ENCODE measurements at regions not wholly inside any gene's neighbourhood (a gene's known extent, or its start where the extent isn't known, plus 50 kb on each side); places are given as distances from the start of the nearest gene placed in this dataset.

DNA sequence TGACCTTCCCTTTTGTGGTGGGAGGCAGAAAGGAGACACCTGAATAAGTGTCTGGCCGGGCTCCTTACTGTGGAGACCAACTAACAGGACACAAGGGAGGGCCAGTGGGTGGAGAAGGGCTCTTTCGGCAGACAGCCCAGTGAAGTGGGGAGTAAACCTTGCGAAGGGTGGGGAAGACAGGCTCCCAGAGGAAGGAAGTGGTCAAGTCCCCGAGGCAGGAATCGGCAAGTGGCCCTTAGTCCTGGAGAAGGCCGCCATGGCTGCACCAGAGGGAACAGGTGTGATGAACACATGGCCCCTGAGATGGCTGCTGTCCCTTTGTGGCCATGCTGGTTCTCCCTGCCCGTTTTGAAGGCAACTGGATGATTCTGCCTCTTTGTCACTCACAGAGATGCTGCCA is 187.2 kb upstream of the IGFBP3 start:
- no peak overlapping the region for H4K5ac ChIP-seq (ENCODE audit: insufficient read length, low read depth, low read length)
- H2BK5ac ChIP-seq (ENCODE audit: low read depth, low read length): no peak overlapping the region
- no peaks in the 10 kb centered on the region for H3K79me1 ChIP-seq (ENCODE audit: low read depth, low read length)
- H2BK20ac ChIP-seq (ENCODE audit: low read length): no peak overlapping the region
- no peak overlapping the region for H3K14ac ChIP-seq (ENCODE audit: insufficient read length)
- POLR2A ChIA-PET (ENCODE audit: partially characterized antibody): no interaction called here
- H3K4me3 ChIP-seq (ENCODE audit: extremely low read depth in 1 of 4, insufficient read depth in 2 of 4, low read depth in 3 of 4, low read length in 4 of 4): no peak overlapping the region
- no peak overlapping the region for H2BK120ac ChIP-seq (replicated peaks; ENCODE audit: low read depth, low read length)
- H3K4me2 ChIP-seq (ENCODE audit: insufficient read depth in 1 of 2, low read depth in 2 of 2, low read length in 2 of 2): no peak overlapping the region
- no peak overlapping the region for H4K8ac ChIP-seq (ENCODE audit: extremely low read depth, insufficient read depth, low read length)
- H3K27me3 ChIP-seq (replicated peaks in 1 of 4; ENCODE audit: control insufficient read depth in 3 of 4, extremely low read depth in 1 of 4, insufficient read depth in 3 of 4, low read length in 3 of 4): no peaks in the 10 kb centered on the region
- no peak overlapping the region for H3K9ac ChIP-seq (replicated peaks in 1 of 4; ENCODE audit: extremely low read depth in 1 of 4, low read depth in 3 of 4, low read length in 3 of 4)
- DNase-seq (ENCODE audit: low read depth in 1 of 2, low spot score in 2 of 2) (no peak), FAIRE-seq (no peak)
- H3K9me3 ChIP-seq (ENCODE audit: insufficient read depth in 2 of 2, low read depth in 1 of 2, low read length in 1 of 2): no peaks in the 10 kb centered on the region
- no peak overlapping the region for H3K23ac ChIP-seq (ENCODE audit: insufficient read length)
- no peaks in the 10 kb centered on the region for H3K36me3 ChIP-seq (ENCODE audit: control insufficient read depth in 2 of 4, insufficient read depth in 4 of 4, low read length in 3 of 4)
- H4K91ac ChIP-seq (replicated peaks; ENCODE audit: insufficient read length, low read length): no peak overlapping the region
- no peaks in the 10 kb centered on the region for H4K20me1 ChIP-seq (replicated peaks in 1 of 2; ENCODE audit: control insufficient read depth in 1 of 2, insufficient read depth in 2 of 2, low read length in 2 of 2)
- no peak overlapping the region for H2AFZ ChIP-seq (ENCODE audit: low read length)
- no peaks in the 10 kb centered on the region for H3K23me2 ChIP-seq (ENCODE audit: low read depth, low read length)
- no peak overlapping the region for H3K56ac ChIP-seq (replicated peaks; ENCODE audit: insufficient read length, low read depth, low read length)
- CTCF ChIA-PET (ENCODE audit: partially characterized antibody): interaction anchor here (0.7 kb wide), 1 partner anchor 155 kb away, joined by 3 read pairs; no protein-coding TSS in a partner anchor
- H3K4me1 ChIP-seq (replicated peaks in 1 of 4; ENCODE audit: control insufficient read depth in 3 of 4, insufficient read depth in 4 of 4, low read length in 3 of 4): no peaks in the 10 kb centered on the region
- no peak overlapping the region for H3K18ac ChIP-seq (ENCODE audit: extremely low read depth, low read length)
- H3K79me2 ChIP-seq (ENCODE audit: control insufficient read depth in 1 of 2, insufficient read depth in 2 of 2, low read length in 2 of 2): no peaks in the 10 kb centered on the region
- 98% methylated on average over 7 of the region's 7 CpGs; no CpG with 5 or more reads in 1 of the 2 experiments for WGBS, 2 experiments (ENCODE audit: extremely low coverage in 1 of 2, insufficient coverage in 1 of 2, insufficient read length in 1 of 2, insufficient replicate concordance in 2 of 2, low coverage in 1 of 2, low lambda C conversion rate in 2 of 2, missing lambda C conversion rate in 1 of 2)
- H2BK15ac ChIP-seq (ENCODE audit: low read length): no peak overlapping the region
- no peak overlapping the region for H2BK12ac ChIP-seq (ENCODE audit: low read depth, low read length)
- H3K27ac ChIP-seq (ENCODE audit: low read depth, low read length): no peak overlapping the region
- no peak overlapping the region for H2AK5ac ChIP-seq (ENCODE audit: low read depth, low read length)
- no peak overlapping the region for H3K4ac ChIP-seq (replicated peaks; ENCODE audit: insufficient read length, low read depth, low read length)
- TF ChIP-seq GTF2F1 (IDR thresholded peaks at IDR 0.05; ENCODE audit: borderline replicate concordance, low read depth, low read length): no peak
- no peak for TF ChIP-seq POLR2A (IDR thresholded peaks at IDR 0.05; ENCODE audit: control extremely low read depth in 1 of 2, low read depth in 2 of 2, low read length in 2 of 2)
- TF ChIP-seq, protein P1, sequence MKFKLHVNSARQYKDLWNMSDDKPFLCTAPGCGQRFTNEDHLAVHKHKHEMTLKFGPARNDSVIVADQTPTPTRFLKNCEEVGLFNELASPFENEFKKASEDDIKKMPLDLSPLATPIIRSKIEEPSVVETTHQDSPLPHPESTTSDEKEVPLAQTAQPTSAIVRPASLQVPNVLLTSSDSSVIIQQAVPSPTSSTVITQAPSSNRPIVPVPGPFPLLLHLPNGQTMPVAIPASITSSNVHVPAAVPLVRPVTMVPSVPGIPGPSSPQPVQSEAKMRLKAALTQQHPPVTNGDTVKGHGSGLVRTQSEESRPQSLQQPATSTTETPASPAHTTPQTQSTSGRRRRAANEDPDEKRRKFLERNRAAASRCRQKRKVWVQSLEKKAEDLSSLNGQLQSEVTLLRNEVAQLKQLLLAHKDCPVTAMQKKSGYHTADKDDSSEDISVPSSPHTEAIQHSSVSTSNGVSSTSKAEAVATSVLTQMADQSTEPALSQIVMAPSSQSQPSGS (IDR thresholded peaks at IDR 0.05; ENCODE audit: low read length): no peak
- no peak for TF ChIP-seq KDM1A (IDR thresholded peaks at IDR 0.05; ENCODE audit: borderline replicate concordance, low read length)
- TF ChIP-seq SIN3A (conservative IDR thresholded peaks at IDR 0.05 in 1 of 2, IDR thresholded peaks at IDR 0.05 in 1 of 2; ENCODE audit: low read depth in 1 of 2, low read length in 2 of 2): no peak
- no peak for TF ChIP-seq CBX8 (IDR thresholded peaks at IDR 0.05; ENCODE audit: borderline replicate concordance, low read depth, low read length)
- TF ChIP-seq BCL11A (IDR thresholded peaks at IDR 0.05; ENCODE audit: low read depth in 2 of 2, low read length in 2 of 2): no peak
- TF ChIP-seq CTBP2 (IDR thresholded peaks at IDR 0.05; ENCODE audit: borderline replicate concordance, insufficient read depth, insufficient read length, low read length): no peak
- TF ChIP-seq KDM4A (IDR thresholded peaks at IDR 0.05; ENCODE audit: low read depth, low read length, severe bottlenecking): no peak
- TF ChIP-seq EGR1 (IDR thresholded peaks at IDR 0.05; ENCODE audit: borderline replicate concordance, low read depth, low read length): no peak
- TF ChIP-seq SRF (IDR thresholded peaks at IDR 0.05; ENCODE audit: low read depth, low read length): no peak
- TF ChIP-seq, protein P2, sequence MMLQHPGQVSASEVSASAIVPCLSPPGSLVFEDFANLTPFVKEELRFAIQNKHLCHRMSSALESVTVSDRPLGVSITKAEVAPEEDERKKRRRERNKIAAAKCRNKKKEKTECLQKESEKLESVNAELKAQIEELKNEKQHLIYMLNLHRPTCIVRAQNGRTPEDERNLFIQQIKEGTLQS (IDR thresholded peaks at IDR 0.05; ENCODE audit: insufficient read depth, low read depth, low read length): no peak
- TF ChIP-seq POLR2AphosphoS5 (IDR thresholded peaks at IDR 0.05; ENCODE audit: low read depth, low read length): no peak

Data from H1 (cell line).